ENCODE measurements at regions not wholly inside any gene's neighbourhood (a gene's known extent, or its start where the extent isn't known, plus 50 kb on each side); places are given as distances from the start of the nearest gene placed in this dataset.

DNA sequence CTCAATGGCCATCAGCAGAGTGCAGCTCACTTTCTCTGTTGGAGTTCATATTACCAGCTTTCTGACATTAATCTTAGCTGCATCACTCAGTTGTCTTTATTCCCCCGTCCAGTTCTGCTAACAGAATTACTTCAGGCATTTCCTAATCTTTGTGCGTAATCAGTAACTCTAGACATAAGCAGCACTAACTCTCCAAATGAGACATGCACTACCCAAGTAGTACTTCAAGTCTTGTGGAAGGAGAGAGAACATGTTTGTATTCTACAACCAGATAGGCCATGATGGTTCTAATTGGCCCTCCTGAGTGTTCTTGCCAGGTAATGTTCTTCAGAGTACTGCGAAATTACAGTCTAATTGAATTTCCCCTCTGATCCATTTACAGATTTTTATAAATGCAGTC, 448.5 kb upstream of the RPS6KA3 start:
- TF ChIP-seq, protein P1, sequence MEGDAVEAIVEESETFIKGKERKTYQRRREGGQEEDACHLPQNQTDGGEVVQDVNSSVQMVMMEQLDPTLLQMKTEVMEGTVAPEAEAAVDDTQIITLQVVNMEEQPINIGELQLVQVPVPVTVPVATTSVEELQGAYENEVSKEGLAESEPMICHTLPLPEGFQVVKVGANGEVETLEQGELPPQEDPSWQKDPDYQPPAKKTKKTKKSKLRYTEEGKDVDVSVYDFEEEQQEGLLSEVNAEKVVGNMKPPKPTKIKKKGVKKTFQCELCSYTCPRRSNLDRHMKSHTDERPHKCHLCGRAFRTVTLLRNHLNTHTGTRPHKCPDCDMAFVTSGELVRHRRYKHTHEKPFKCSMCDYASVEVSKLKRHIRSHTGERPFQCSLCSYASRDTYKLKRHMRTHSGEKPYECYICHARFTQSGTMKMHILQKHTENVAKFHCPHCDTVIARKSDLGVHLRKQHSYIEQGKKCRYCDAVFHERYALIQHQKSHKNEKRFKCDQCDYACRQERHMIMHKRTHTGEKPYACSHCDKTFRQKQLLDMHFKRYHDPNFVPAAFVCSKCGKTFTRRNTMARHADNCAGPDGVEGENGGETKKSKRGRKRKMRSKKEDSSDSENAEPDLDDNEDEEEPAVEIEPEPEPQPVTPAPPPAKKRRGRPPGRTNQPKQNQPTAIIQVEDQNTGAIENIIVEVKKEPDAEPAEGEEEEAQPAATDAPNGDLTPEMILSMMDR (IDR thresholded peaks at IDR 0.05; ENCODE audit: low read depth, low read length): no peak
- no peak overlapping the region for H3K4me3 ChIP-seq (ENCODE audit: low read depth, low read length)
- DNase-seq: no peak

DNA sequence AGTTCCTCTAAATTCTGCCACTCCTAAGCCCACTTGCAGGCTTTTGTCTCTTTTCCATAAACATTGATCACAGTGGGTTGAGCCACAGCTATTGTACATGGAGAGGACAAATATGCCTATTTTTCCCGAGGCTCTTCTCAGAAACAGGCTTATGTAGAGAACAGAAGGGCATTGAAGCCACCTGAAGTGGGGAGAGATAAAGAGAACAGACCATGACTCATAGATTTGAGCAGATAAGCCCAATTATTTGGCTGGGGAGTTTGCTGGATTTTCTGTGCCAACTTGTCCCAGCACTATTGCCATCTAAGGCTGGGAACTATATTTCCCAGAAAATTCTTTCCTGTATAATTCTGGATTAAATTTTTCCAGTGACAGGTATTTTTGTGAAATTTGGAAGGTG, 446.1 kb upstream of the RPS6KA3 start:
- no peaks in the 10 kb centered on the region for H3K36me3 ChIP-seq
- no peak for DNase-seq
- H3K27me3 ChIP-seq (ENCODE audit: insufficient read depth, low read depth, severe bottlenecking): peaks cover 6% of the 10 kb centered on the region
- H3K27ac ChIP-seq: no peak overlapping the region
- no peaks in the 10 kb centered on the region for H3K9me3 ChIP-seq (ENCODE audit: severe bottlenecking)
- TF ChIP-seq, protein P1 (IDR thresholded peaks at IDR 0.05; ENCODE audit: low read depth, low read length): no peak
- no peak overlapping the region for H3K4me3 ChIP-seq (ENCODE audit: low read depth, low read length)

More for the DNA sequence above, 448.5 kb upstream of the RPS6KA3 start:
- Histone ChIP-seq H3K27ac (no peak overlapping the region), H3K9me3 (ENCODE audit: severe bottlenecking) (no peaks in the 10 kb centered on the region), H3K36me3 (no peaks in the 10 kb centered on the region), H3K27me3 (ENCODE audit: insufficient read depth, low read depth, severe bottlenecking) (peaks cover 6% of the 10 kb centered on the region)

DNA sequence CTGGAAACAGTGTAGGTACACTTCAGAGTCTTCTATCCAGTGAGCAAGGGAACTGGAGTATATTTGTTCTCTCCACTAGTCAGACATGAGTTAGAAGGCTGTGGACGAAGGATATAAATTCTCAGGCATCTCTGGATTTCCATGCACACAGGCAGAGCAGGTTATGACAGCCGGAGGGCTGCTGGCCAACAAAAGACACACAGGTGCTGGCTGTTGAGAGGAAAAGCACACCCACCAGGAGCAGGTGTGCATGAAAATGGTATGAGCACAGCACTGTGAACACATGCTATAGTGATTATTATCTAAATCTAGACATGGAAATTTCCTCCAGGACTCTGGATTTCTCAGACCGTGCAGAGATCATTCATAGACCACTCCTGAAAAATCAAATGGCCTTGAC, 444.7 kb upstream of the RPS6KA3 start:
- no peaks in the 10 kb centered on the region for H3K36me3 ChIP-seq
- TF ChIP-seq, protein P1 (IDR thresholded peaks at IDR 0.05; ENCODE audit: low read depth, low read length): no peak
- DNase-seq: no peak
- H3K27me3 ChIP-seq (ENCODE audit: insufficient read depth, low read depth, severe bottlenecking): peaks cover 6% of the 10 kb centered on the region
- no peak overlapping the region for H3K4me3 ChIP-seq (ENCODE audit: low read depth, low read length)
- H3K9me3 ChIP-seq (ENCODE audit: severe bottlenecking): no peaks in the 10 kb centered on the region
- H3K27ac ChIP-seq: no peak overlapping the region

DNA sequence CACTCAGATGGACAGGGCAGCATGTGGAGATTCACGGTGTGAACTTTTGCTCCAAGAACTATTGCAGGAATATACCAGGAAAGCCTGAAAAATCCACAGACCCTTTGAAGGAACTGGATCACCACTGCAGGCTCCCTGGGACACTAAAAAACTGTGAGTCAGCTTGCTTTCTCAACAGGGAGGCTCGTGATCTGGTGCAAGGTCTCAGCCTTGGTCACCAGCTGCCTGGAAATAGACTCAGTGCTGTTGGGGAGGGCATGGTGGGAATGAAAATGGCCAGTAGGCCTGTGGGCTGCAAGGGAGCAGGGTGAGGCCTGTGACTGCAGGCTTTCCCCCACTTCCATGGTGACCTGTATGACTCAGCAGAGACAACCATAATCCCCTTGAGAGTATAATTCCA, 426.4 kb upstream of the RPS6KA3 start:
- H3K27ac ChIP-seq: no peak overlapping the region
- H3K36me3 ChIP-seq: no peaks in the 10 kb centered on the region
- H3K4me3 ChIP-seq (ENCODE audit: low read depth, low read length): no peak overlapping the region
- no peaks in the 10 kb centered on the region for H3K27me3 ChIP-seq (ENCODE audit: insufficient read depth, low read depth, severe bottlenecking)
- TF ChIP-seq, protein P1 (IDR thresholded peaks at IDR 0.05; ENCODE audit: low read depth, low read length): no peak
- no peak for DNase-seq
- no peaks in the 10 kb centered on the region for H3K9me3 ChIP-seq (ENCODE audit: severe bottlenecking)

DNA sequence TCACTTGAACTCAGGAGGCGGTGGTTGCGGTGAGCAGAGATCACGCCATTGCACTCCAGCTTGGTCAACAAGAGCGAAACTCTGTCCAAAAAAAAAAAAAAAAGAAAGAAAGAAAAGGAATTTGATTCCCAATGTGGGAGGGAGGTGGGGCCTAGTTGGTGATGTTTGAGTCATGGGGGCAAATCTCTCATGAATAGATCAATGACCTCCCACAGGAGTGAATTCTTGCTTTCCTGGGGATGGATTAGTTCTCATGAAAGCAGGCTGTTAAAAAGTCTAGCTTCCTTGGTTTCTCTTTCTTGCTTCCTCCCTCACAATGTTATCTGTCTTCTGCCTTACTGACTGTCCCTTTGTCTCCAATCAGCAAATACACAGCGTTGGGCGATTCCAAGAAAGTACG, 419.5 kb upstream of the RPS6KA3 start:
- Histone ChIP-seq H3K27ac (no peak overlapping the region), H3K4me3 (ENCODE audit: low read depth, low read length) (no peak overlapping the region), H3K9me3 (ENCODE audit: severe bottlenecking) (no peaks in the 10 kb centered on the region), H3K36me3 (no peaks in the 10 kb centered on the region), H3K27me3 (ENCODE audit: insufficient read depth, low read depth, severe bottlenecking) (peaks cover 13% of the 10 kb centered on the region)
- TF ChIP-seq, protein P1 (IDR thresholded peaks at IDR 0.05; ENCODE audit: low read depth, low read length): no peak
- no peak for DNase-seq

DNA sequence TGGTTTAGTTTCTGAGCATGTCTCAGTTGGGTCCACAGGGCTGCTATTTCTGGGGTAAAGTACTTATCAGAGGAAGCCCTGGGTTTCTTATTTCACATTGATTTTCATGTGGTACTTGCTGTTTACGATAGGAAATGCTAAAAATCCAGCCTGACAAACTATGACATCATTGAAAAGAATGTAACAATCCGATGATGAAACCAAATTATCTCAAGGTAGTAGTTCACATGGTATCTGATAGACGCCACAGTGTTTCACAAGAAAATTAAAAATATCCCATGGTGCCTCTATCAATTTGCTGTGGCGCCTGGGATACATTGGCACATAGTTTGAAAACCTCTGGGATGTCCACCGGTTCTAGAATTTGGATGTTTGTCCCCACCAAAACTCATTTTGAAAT, 418.9 kb upstream of the RPS6KA3 start:
- Histone ChIP-seq H3K9me3 (ENCODE audit: severe bottlenecking) (no peaks in the 10 kb centered on the region), H3K36me3 (no peaks in the 10 kb centered on the region), H3K27me3 (ENCODE audit: insufficient read depth, low read depth, severe bottlenecking) (peaks cover 13% of the 10 kb centered on the region), H3K4me3 (ENCODE audit: low read depth, low read length) (no peak overlapping the region), H3K27ac (no peak overlapping the region)
- no peak for DNase-seq
- TF ChIP-seq, protein P1 (IDR thresholded peaks at IDR 0.05; ENCODE audit: low read depth, low read length): no peak

All from WERI-Rb-1 (cell line).